Stimulated activated CD8-positive, alpha-beta memory T cell treated with anti-CD3 and anti-CD28 coated beads, Interleukin-7, amount 100 ng/mL, for 1 hour (primary cell): ENCODE measurements at regions not wholly inside any gene's neighbourhood (a gene's known extent, or its start where the extent isn't known, plus 50 kb on each side); places are given as distances from the start of the nearest gene placed in this dataset.
"Not testable (repeated sequence)": the region's sequence is repeated elsewhere in the genome, so short reads cannot be mapped to it uniquely, and the experiment has no call there.

Source experiments
- DNase-seq, 2 donors: peaks; one replicate each; pipeline ENCODE4 v3.0.0-alpha.2; 2020; ENCODE audit warnings: low read depth in 2 of 2

DNA sequence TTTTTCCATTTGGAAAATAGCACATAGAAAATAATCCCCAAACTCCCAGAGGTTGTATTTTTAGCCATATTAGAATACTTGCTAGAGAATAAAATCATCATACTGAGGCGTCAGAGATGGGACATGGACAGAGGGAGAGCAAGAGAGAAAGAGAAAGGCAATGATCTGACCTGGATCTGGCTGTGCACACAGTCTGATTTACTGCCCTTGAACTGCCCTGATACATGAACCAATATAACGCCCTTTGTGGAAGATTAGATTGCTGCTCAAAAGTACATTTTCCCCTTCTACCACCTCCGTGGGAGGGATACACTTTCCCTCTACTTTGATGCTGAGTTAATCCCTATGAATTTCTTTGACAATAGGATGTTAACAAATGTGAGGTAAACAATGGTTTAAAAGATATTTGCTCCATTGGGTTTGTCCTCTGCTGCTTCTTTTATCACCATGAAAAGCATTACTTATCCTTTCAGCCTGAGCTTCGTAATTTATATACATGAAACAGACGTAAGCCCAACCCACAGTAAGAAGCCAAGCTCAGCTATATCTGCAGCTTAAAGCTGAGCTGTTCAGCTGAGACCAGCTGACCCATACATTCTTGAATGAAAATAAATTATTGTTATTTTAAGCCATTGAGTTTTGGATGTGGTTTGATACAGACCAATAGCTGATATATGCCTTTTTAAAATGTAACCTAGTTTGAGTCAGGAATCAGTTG lies 1664.6 kb upstream of the CELF4 start:
- DNase-seq = no peak

- DNase-seq = not testable (repeated sequence)
Observed at GRCh38 chr18:39227769-39228168, 1662.2 kb upstream of the CELF4 start.

DNA sequence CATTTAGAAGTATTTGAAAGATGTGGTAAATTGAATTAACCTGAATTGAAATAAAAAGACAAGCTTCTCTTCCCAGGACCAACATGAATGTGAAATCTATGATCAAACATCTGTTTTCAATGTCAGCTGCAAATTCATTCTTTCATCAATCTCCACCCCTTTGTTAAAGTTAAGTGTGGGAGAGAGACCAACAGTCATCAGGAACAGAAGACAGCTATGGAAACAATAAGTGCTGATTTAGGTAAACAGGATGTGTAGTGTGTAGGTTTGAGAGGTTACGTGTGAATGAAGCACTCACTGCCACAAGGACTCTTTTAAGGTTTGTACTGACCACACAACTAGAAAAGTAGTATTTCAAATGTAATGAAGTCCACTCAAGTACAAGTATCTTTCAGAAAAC lies 1659.8 kb upstream of the CELF4 start:
- no peak for DNase-seq

DNA sequence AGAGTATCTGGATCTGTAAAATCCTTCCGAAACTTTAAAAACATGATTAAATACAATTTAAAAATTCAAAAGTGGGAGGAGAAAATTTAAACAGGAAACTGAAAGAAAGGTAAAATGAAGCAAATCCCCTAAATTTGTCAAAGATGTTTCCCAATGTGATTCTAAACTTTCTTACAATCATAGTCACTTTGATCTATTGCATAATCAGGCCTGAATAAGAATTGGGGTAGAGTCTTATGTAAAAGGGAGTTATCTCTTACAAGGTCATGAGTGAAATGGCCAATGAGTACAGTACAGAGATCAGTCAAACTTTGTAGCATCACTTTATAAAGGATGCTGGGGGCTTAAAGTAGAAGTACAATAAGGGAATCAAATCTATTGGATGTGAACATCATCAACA lies 1657.7 kb upstream of the CELF4 start:
- DNase-seq = no peak

GRCh38 chr18:39215920-39216319 lies 1650.3 kb upstream of the CELF4 start:
- DNase-seq = no peak

GRCh38 chr18:39211461-39211860 lies 1645.9 kb upstream of the CELF4 start:
- no peak for DNase-seq

- DNase-seq = no peak
Observed at GRCh38 chr18:39209173-39209572, 1643.6 kb upstream of the CELF4 start.

DNA sequence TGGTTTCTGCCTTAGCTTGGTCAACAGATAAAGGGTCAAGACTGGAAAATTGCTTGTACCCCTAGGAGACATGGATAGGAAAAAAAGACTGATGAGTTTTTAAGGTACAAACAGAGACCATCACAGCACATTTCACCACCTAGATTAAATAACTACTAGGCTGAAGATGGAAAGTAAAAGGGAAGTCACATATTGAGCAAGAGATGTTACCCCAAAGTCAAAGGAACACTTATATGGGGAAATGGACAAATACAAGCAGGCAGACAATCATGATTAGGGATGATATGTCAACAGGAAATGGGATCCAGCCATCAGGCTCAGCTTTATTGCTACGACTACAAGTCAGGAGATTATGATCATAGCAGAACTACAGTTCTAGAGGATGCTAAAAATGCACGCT lies 1643.1 kb upstream of the CELF4 start:
- DNase-seq = no peak

- DNase-seq = no peak
Observed at GRCh38 chr18:39208190-39208589, 1642.6 kb upstream of the CELF4 start.

- not testable (repeated sequence) for DNase-seq
Observed at GRCh38 chr18:39206398-39207103, 1641.0 kb upstream of the CELF4 start.

- DNase-seq = no peak
Observed at GRCh38 chr18:39205565-39206195, 1640.1 kb upstream of the CELF4 start.

DNA sequence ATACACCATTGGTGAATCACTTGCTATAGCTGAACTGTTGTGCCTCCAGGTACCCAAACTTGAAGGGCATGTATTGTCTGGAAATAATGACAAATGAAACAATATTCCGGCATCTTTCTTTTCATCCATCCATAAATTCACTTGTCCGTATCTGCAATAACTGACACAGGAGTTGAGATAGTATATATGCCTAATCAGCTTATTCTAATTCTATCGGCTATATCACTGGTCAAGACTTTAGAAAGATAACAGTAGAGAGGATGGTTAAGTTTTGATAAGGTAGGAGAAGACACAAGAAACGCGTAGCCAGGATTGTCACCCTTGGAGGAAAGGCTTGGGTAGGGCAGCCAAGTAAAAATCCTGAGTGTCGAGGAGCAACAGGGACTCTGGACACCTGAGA lies 1634.6 kb upstream of the CELF4 start:
- no peak for DNase-seq

DNA sequence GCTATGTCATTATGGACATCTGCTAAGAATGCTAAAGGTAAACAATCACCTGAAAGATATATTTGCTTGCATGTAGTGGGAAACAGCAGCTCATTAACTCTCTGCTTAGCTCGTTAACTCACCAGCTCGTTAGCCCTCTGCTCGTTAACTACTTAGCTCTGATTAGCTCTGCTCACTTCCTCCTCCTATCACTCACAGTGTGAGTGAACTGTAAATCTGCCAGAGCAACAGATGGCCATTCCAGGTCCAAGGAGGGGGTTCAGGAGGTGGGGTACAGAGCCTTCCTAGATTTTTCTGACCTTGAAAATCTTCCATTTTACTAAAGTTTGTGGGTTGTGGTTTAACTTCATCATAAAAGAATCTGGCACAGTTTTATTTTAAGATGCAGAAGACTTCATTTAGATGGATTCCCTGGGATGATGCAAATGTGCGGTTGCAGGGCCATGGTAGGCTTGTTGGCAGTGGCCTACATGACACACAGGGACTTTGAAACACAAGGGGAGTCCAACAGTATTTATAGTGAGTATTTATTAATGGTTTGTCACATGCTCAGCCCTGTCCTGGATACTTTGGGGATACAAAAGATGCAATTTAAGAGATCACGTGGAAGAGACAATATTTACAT lies 1633.7 kb upstream of the CELF4 start:
- DNase-seq = no peak

DNA sequence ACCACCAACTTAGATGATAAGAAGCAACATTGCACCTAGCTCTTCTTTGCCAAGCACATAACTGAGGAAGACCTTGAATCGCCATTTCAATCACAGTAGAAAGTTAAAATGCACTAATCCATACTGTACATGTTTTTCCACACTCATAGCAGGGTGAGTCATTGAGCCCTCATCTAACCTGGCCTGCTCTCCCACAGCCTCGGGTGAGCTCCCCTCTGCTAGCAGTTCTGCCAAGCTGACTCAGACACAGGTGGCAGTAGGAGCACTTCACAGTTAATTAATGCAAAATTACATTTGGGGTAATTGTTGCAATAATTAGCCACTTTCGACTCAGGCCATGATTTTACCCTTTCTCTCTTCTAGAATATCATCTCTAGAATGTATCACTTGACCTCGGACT lies 1632.8 kb upstream of the CELF4 start:
- DNase-seq = no peak

- no peak for DNase-seq
Observed at GRCh38 chr18:39191931-39192330, 1626.3 kb upstream of the CELF4 start.

GRCh38 chr18:39191058-39191457 lies 1625.5 kb upstream of the CELF4 start:
- DNase-seq = no peak

GRCh38 chr18:39190508-39190907 lies 1624.9 kb upstream of the CELF4 start:
- no peak for DNase-seq

- DNase-seq = no peak
Observed at GRCh38 chr18:39188278-39188677, 1622.7 kb upstream of the CELF4 start.

- DNase-seq = no peak
Observed at GRCh38 chr18:39186008-39186407, 1620.4 kb upstream of the CELF4 start.

GRCh38 chr18:39184176-39184575 lies 1618.6 kb upstream of the CELF4 start:
- DNase-seq = no peak

DNA sequence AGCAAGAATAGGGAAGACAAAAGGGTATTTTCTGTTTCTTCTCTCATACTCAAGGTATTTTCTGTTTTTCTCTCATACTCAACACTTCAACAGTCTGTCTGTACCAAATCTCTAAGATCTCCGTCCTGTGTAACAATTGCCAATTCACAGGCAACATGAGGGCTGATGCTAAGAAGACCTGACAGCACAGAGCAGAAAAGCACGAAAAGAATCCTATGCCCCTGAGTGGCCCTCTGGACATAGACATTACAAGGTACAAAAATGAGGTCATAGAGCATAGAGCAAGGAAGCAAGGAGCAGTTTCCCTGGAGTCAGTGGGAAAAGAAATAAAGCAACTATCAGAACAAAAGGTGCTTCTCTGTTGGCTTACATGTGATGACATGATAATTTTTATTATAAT lies 1612.6 kb upstream of the CELF4 start:
- no peak for DNase-seq

GRCh38 chr18:39172695-39173421 lies 1607.3 kb upstream of the CELF4 start:
- no peak for DNase-seq
